MCF 10A (cell line): ENCODE measurements at regions not wholly inside any gene's neighbourhood (a gene's known extent, or its start where the extent isn't known, plus 50 kb on each side); places are given as distances from the start of the nearest gene placed in this dataset.
"Not testable (repeated sequence)": the region's sequence is repeated elsewhere in the genome, so short reads cannot be mapped to it uniquely, and the experiment has no call there.

Source experiments
- BruUV-seq: library from RNA; stranded (reverse); fragments of 400-500 nt; replicated peaks from 2 replicates; lab custom pipeline; 2021; lab: Mats Ljungman, UMichigan
- CTCF ChIA-PET: fragments of 300-600 bp; sonication (Branson Sonifier 250); formaldehyde crosslinking; extraction: SDS; loops from one replicate; lab custom pipeline; 2021; ENCODE audit warnings: antibody characterized with exemption, inconsistent platforms; lab: Yijun Ruan, JAX
- POLR2A ChIA-PET: fragments of 300-600, 350-650 bp; sonication (Branson Sonifier 250); formaldehyde crosslinking; extraction: SDS; loops from one replicate; lab custom pipeline; 2020; ENCODE audit warnings: antibody characterized with exemption, inconsistent platforms; lab: Yijun Ruan, JAX
- DNase-seq: peaks from one replicate; pipeline ENCODE4 v3.0.0-alpha.2; 2018; ENCODE audit not compliant: unreplicated experiment
- H3K27ac Mint-ChIP-seq: one replicate; pipeline ENCODE4 v1.8.0; 2022; ENCODE audit warnings: mild to moderate bottlenecking, low read depth, mixed read lengths; ENCODE audit not compliant: unreplicated experiment
- H3K27me3 Mint-ChIP-seq: one replicate; pipeline ENCODE4 v1.8.0; 2022; ENCODE audit warnings: mixed read lengths; ENCODE audit not compliant: insufficient read depth, unreplicated experiment
- H3K36me3 Mint-ChIP-seq: one replicate; pipeline ENCODE4 v1.8.0; 2022; ENCODE audit warnings: mild to moderate bottlenecking, moderate library complexity, mixed read lengths; ENCODE audit not compliant: insufficient read depth, unreplicated experiment
- H3K4me1 Mint-ChIP-seq: one replicate; pipeline ENCODE4 v1.8.0; 2022; ENCODE audit warnings: mixed read lengths; ENCODE audit not compliant: insufficient read depth, unreplicated experiment
- H3K4me3 Mint-ChIP-seq: one replicate; pipeline ENCODE4 v1.8.0; 2022; ENCODE audit warnings: mild to moderate bottlenecking, moderate library complexity, mixed read lengths; ENCODE audit not compliant: unreplicated experiment
- H3K9me3 Mint-ChIP-seq: one replicate; pipeline ENCODE4 v1.8.0; 2022; ENCODE audit warnings: mixed read lengths; ENCODE audit not compliant: unreplicated experiment
- intact Hi-C: fragments of 100-400 bp; cut with micrococcal nuclease; formaldehyde crosslinking; loops from 2 replicates; pipeline ENCODE4 v1.14.1; 2022
- TF ChIP-seq, protein P1 (sequence below): fragments of 200-600 bp; IDR thresholded peaks from one replicate; pipeline ENCODE4 v1.8.0; 2022; ENCODE audit warnings: antibody characterized with exemption, mild to moderate bottlenecking; ENCODE audit not compliant: unreplicated experiment

DNA sequence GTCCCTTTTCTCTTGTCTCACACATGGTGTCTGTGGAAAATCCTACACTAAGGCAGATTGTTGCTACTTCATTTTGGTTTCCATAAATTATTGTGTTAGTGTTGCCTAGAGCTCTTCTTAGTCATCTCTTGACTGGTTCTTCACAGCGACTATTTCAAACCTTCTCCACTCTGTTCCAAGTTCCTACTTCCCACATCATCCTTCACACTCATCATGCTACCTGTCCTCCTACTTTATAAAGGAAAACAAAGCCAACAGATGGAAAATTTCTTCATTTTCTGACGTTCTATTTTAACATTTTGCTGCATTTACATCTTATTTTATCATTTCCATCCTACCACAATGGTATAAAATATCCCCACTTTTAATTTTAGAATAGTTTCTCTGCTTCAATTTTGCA is 614.1 kb downstream of the LMO7 start:
- ChIA-PET CTCF (interaction anchor here (0.6 kb wide), 1 partner anchor 14 kb away, joined by 3 read pairs; no protein-coding TSS in a partner anchor), POLR2A (interaction anchor here (0.7 kb wide), 1 partner anchor 24 kb away, joined by 4 read pairs; no protein-coding TSS in a partner anchor)
- H3K9me3 Mint-ChIP-seq = no peaks in the 10 kb centered on the region
- H3K27ac Mint-ChIP-seq = no peak overlapping the region
- H3K36me3 Mint-ChIP-seq = no peaks in the 10 kb centered on the region
- H3K27me3 Mint-ChIP-seq = no peaks in the 10 kb centered on the region
- TF ChIP-seq, protein P1, sequence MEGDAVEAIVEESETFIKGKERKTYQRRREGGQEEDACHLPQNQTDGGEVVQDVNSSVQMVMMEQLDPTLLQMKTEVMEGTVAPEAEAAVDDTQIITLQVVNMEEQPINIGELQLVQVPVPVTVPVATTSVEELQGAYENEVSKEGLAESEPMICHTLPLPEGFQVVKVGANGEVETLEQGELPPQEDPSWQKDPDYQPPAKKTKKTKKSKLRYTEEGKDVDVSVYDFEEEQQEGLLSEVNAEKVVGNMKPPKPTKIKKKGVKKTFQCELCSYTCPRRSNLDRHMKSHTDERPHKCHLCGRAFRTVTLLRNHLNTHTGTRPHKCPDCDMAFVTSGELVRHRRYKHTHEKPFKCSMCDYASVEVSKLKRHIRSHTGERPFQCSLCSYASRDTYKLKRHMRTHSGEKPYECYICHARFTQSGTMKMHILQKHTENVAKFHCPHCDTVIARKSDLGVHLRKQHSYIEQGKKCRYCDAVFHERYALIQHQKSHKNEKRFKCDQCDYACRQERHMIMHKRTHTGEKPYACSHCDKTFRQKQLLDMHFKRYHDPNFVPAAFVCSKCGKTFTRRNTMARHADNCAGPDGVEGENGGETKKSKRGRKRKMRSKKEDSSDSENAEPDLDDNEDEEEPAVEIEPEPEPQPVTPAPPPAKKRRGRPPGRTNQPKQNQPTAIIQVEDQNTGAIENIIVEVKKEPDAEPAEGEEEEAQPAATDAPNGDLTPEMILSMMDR = no peak
- H3K4me1 Mint-ChIP-seq = no peaks in the 10 kb centered on the region
- no peak for DNase-seq
- no TSS peak for BruUV-seq
- intact Hi-C loops = loop anchor here (10.0 kb wide), 1 partner anchor 55 kb away; no protein-coding TSS in a partner anchor
- H3K4me3 Mint-ChIP-seq = no peak overlapping the region

DNA sequence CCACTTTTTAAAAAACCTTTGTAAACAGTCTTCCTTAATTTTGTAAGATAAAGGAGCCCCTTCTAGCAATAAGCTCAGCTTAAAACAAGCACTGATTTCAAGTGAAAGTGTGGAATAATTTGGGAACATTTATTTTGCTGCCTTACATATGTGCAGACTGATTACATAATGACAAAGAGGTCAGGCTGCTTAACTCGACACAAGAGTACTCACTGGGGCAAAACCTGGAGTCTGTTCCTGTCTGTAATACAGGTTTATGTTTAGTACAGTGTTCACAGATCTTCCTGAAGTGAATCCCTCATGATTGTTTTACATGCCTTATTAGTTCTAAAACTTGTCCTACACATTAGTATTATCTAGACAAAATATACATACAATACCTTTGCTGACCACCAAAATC is 609.8 kb downstream of the LMO7 start:
- H3K4me1 Mint-ChIP-seq = no peaks in the 10 kb centered on the region
- H3K27me3 Mint-ChIP-seq = no peaks in the 10 kb centered on the region
- intact Hi-C loops = no loop called here
- H3K36me3 Mint-ChIP-seq = no peaks in the 10 kb centered on the region
- ChIA-PET CTCF (no interaction called here), POLR2A (no interaction called here)
- TF ChIP-seq, protein P1 = no peak
- no peak overlapping the region for H3K27ac Mint-ChIP-seq
- BruUV-seq = no TSS peak
- H3K4me3 Mint-ChIP-seq = no peak overlapping the region
- DNase-seq = no peak
- H3K9me3 Mint-ChIP-seq = no peaks in the 10 kb centered on the region

DNA sequence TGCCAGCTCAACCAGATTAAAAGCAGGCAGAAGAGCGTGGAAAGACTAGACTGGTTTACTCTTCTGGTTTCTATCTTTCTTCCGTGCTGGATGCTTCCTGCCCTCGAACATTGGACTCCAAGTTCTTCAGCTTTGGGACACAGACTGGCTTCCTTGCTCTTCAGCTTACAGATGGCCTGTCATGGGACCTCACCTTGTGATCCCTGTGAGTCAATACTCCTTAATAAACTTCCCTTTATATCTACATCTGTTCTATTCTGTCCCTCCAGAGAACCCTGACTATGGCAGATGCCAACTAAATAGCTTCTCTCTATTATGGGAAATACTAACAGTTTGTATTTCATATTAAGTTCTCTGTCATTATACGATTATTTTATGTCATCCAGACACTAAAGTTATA is 609.1 kb downstream of the LMO7 start:
- POLR2A ChIA-PET = no interaction called here
- Mint-ChIP-seq H3K4me1 (no peaks in the 10 kb centered on the region), H3K27me3 (no peaks in the 10 kb centered on the region), H3K27ac (no peak overlapping the region), H3K36me3 (no peaks in the 10 kb centered on the region), H3K4me3 (no peak overlapping the region), H3K9me3 (no peaks in the 10 kb centered on the region)
- no TSS peak for BruUV-seq
- TF ChIP-seq, protein P1 = no peak
- no peak for DNase-seq
- CTCF ChIA-PET = no interaction called here
- intact Hi-C loops = no loop called here

DNA sequence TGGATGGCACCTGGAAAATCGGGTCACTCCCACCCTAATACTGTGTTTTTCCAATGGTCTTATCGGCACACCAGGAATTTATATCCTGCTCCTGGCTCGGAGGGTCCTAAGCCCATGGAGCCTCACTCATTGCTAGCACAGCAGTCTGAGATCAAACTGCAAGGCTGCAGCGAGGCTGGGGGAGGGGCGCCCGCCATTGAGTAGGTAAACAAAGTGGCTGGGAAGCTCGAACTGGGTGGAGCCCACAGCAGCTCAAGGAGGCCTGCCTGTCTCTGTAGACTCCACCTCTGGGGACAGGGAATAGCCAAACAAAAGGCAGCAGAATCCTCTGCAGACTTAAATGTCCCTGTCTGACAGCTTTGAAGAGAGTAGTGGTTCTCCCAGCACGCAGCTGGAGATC is 607.0 kb downstream of the LMO7 start:
- CTCF ChIA-PET = interaction anchor here (0.6 kb wide), 1 partner anchor 83 kb away, joined by 3 read pairs; no protein-coding TSS in a partner anchor
- H3K27ac Mint-ChIP-seq, H3K36me3 Mint-ChIP-seq, DNase-seq, H3K4me3 Mint-ChIP-seq, POLR2A ChIA-PET, H3K4me1 Mint-ChIP-seq, H3K9me3 Mint-ChIP-seq, H3K27me3 Mint-ChIP-seq, BruUV-seq, intact Hi-C loops: not testable (repeated sequence)
